ENCODE measurements at regions not wholly inside any gene's neighbourhood (a gene's known extent, or its start where the extent isn't known, plus 50 kb on each side); places are given as distances from the start of the nearest gene placed in this dataset.

GRCh38 chr4:103445377-103445776 lies 247.2 kb upstream of the CENPE start:
- Histone ChIP-seq H3K4me1 (no peaks in the 10 kb centered on the region), H3K27ac (no peak overlapping the region), H3K4me2 (no peak overlapping the region), H3K4me3 (no peak overlapping the region), H3K9me3 (no peaks in the 10 kb centered on the region)
- whole genome bisulfite sequencing (ENCODE audit: missing lambda C conversion rate) = 0% methylated on average over 1 of the region's 1 CpG
- ChIA-PET POLR2A (no interaction called here), CTCF (no interaction called here)
- no peak for DNase-seq (ENCODE audit: low read depth in 1 of 2, low spot score in 1 of 2)
- no peak for ATAC-seq
- FAIRE-seq = no peak
- TF ChIP-seq EP300 (IDR thresholded peaks at IDR 0.05) (no peak), CEBPB (IDR thresholded peaks at IDR 0.05) (no peak), HEYL (CRISPR knock-in tag; IDR thresholded peaks at IDR 0.05) (no peak), BHLHE40 (IDR thresholded peaks at IDR 0.05; ENCODE audit: low read depth, low read length) (no peak), KDM5A (IDR thresholded peaks at IDR 0.05) (no peak), CHD4 (IDR thresholded peaks at IDR 0.05; ENCODE audit: borderline replicate concordance) (no peak), USF2 (IDR thresholded peaks at IDR 0.05) (no peak), EHF (CRISPR knock-in tag; IDR thresholded peaks at IDR 0.05) (no peak), CBX8 (IDR thresholded peaks at IDR 0.05) (no peak)

- peak in 1 of 2 experiments; percentile 49 for DNase-seq (ENCODE audit: low read depth in 1 of 2, low spot score in 1 of 2)
- no peak for TF ChIP-seq FOSL2 (IDR thresholded peaks at IDR 0.05)
- peak; percentile 33; the same call in 1 of the 2 replicates for TF ChIP-seq FOSL2 (CRISPR knock-in tag; IDR thresholded peaks at IDR 0.05)
- no peak for TF ChIP-seq USF2 (IDR thresholded peaks at IDR 0.05)
- TF ChIP-seq KDM1A (IDR thresholded peaks at IDR 0.05; ENCODE audit: low read depth) = no peak
- Histone ChIP-seq H3K4me1 (no peaks in the 10 kb centered on the region), H3K9me3 (no peaks in the 10 kb centered on the region), H3K4me3 (no peak overlapping the region), H3K4me2 (no peak overlapping the region), H3K27ac (no peak overlapping the region)
- peak; percentile 57 to 66; a peak in 4 of 6 replicates for ATAC-seq
- WGBS (ENCODE audit: missing lambda C conversion rate) = 3% methylated on average over 3 of the region's 3 CpGs
- no peak for FAIRE-seq
- CTCF ChIA-PET = no interaction called here
- POLR2A ChIA-PET = no interaction called here
Observed at GRCh38 chr4:103443324-103443723, 245.2 kb upstream of the CENPE start.

DNA sequence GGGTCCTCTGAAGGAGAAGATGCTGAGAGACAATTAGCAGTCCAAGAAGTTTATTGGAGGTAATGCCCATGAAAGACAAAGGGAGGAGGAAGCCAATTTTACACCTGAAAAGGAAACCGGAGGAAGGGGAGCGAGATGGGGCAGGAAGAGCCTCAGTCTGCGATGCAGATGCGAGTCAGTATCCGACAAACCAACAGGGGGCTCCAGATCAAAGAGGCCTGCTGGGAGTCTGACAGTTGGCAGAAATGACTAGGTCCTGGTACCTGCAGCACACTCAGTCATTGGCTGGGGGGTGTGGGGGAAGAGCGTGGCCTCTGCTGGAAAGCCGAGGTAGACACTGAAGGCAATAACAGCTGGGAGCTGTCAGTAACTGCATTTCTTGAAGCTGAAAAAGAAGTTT lies 231.1 kb upstream of the CENPE start:
- peaks cover 12% of the 10 kb centered on the region for H3K4me1 ChIP-seq
- peak in 1 of 2 experiments; percentile 12 for DNase-seq (ENCODE audit: low read depth in 1 of 2, low spot score in 1 of 2)
- H3K4me2 ChIP-seq = no peak overlapping the region
- WGBS (ENCODE audit: missing lambda C conversion rate) = 35% methylated on average over 7 of the region's 7 CpGs
- H3K9me3 ChIP-seq = no peaks in the 10 kb centered on the region
- no peak overlapping the region for H3K27ac ChIP-seq
- ChIA-PET CTCF (no interaction called here), POLR2A (no interaction called here)
- FAIRE-seq = no peak
- no peak overlapping the region for H3K4me3 ChIP-seq
- TF ChIP-seq, protein P1, sequence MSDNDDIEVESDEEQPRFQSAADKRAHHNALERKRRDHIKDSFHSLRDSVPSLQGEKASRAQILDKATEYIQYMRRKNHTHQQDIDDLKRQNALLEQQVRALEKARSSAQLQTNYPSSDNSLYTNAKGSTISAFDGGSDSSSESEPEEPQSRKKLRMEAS (IDR thresholded peaks at IDR 0.05) = no peak
- TF ChIP-seq RCOR1 (IDR thresholded peaks at IDR 0.05; ENCODE audit: low read depth, low read length) = no peak
- TF ChIP-seq, protein P2, sequence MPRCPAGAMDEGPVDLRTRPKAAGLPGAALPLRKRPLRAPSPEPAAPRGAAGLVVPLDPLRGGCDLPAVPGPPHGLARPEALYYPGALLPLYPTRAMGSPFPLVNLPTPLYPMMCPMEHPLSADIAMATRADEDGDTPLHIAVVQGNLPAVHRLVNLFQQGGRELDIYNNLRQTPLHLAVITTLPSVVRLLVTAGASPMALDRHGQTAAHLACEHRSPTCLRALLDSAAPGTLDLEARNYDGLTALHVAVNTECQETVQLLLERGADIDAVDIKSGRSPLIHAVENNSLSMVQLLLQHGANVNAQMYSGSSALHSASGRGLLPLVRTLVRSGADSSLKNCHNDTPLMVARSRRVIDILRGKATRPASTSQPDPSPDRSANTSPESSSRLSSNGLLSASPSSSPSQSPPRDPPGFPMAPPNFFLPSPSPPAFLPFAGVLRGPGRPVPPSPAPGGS (IDR thresholded peaks at IDR 0.05) = no peak
- no peak for TF ChIP-seq POLR2A (IDR thresholded peaks at IDR 0.05; ENCODE audit: low read length)
- TF ChIP-seq JUN (IDR thresholded peaks at IDR 0.05) = no peak
- TF ChIP-seq REST (IDR thresholded peaks at IDR 0.05) = no peak
- TF ChIP-seq RFX5 (IDR thresholded peaks at IDR 0.05) = no peak
- peak in 1 of 2 experiments; percentile 44; a peak in 3 of 6 replicates for ATAC-seq
